GM19467 (cell line): ENCODE measurements at regions not wholly inside any gene's neighbourhood (a gene's known extent, or its start where the extent isn't known, plus 50 kb on each side); places are given as distances from the start of the nearest gene placed in this dataset.

Experiments used
- ATAC-seq: cut with Tn5 transposase; IDR thresholded peaks from one replicate; pipeline ENCODE4 v1.9.1; 2021; ENCODE audit warnings: mild to moderate bottlenecking, moderate library complexity; ENCODE audit not compliant: unreplicated experiment

DNA sequence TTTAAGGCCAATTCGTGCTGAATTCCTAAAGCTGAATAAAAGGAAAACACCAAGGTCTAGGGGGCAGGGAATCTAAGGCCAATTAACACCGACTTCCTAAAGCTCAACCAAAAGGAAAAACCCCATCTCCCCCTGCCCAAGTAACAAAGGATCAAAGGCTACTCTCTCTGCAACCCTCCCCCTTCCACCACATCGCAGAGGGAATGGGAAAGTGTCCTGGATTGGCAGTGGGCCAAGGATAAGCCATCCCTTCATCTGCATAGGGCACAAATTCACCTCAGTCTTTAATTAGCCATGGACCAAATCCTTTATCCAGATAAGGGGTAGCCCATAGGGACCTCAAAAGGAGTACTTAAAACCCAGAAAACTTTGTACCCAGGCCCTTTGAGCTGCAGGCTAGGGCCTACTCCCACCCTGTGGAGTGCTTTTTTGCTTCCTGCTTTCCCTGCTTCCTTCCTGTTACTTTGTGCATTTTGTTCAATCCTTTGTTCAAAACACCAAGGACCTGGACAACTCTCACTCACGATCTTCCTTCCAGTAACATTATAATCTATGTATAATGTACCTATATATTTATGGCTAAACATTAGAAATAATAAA is 2119.8 kb upstream of the CELF4 start:
- no peak for ATAC-seq

DNA sequence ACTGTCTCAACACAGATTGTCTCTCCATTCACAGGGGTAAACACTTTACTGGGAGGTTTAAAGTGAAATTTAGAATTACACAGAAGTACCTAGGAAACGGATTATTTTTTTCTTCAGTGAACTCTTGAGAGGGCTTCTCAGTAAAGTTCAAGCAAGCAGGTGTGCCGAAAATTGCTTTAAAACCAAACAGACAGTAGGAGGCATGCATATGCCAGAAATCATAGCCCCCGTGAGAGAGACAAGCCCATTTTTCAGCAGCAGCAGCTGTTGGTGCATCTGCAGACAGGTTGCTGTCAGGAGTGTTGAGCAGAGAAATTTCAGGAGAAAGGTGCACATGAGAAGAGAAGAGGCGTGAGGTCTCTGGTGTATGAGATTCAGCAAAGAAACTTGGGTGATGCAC is 2115.5 kb upstream of the CELF4 start:
- ATAC-seq, result no peak

DNA sequence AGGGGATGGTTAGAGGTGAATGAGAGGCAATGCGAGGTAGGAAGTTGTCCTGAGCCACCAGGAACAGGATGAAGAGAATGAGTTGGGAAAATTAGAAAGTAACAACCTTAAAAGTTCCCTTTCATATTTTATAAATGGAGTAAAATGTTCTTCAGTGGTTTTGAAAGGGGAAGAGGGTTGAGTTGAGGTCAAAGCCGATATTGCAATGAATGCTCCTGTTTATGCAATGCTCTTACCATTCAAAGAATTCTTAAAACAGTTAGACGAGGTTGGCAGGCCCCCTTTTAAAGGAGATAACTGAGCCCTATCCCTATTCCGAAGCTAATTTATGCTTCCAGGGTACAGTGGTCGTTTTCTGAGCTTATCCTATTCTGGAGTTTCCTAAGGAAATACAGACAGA is 2110.3 kb upstream of the CELF4 start:
- no peak for ATAC-seq

DNA sequence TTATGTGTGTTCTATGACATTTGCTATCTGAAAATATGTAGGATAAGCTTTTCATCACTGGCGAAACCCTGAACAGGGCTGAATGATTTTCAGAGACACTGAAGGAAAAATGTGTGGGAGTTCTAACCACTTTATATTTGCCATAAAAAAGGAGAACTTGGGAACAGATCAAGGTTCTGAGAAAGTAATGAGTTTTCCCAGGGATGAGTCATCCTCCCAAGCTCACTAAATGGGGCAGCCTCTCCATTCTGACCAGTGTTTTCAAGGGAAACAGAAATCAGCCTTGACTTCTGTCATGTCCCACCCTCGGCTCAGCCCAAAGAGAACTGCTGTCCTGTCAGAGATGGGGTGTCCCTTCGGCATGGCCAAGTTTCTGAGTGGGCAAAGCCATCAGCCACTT is 2109.8 kb upstream of the CELF4 start:
- no peak for ATAC-seq

DNA sequence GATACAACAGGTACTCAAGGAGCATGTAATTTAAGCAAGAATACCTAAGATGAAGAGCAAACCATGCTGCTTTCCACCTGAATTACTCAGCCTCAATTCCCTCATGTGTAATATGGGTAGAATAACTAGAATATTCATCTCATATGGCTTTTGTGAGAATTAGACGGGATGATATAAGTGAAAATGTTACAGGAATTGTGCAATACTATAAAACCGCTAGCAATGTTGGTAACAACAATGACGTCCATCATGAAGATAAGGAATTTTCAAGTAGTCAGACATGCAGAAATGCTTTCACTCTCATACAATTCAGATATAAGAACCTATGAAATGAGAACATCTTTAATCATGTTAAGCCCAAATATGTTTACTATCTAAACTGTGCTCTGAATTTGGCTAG is 2106.6 kb upstream of the CELF4 start:
- ATAC-seq, result no peak

DNA sequence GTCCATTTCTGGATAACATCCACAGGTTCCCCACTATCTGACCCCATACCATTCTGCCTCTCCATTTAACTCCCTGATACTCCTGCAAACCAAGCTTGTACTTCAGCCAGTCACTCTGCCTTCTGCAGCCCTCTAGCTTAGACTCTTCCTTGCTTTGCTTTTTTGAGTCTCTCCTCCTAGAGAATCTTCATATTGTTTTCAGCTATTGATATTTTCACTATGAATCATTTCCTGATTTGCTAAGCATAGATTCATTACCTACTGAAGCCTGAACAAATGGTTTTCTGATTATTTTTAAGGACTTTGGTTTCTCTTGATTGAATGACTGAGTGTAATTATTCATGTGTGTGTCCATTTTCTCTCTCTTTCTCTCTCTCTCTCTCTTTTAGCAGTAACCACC is 2102.3 kb upstream of the CELF4 start:
- no peak for ATAC-seq

DNA sequence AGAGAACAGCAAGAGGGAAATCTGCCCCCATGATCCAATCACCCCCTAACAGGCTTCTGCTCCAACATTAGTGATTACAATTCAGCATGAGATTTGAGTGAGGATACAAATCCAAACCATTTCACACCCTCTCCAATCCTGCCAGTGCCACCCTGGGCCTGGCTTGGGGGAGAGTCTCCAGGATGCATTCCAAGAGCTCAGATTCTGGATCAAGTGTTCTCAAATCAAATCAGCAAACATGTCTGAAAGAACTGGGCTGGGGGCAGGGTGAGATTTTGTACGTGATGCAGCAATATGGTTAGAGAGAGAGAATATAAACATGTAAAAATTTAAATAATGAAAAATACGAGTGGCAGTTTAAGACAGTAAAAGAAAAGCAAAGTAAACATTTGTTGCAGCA is 2100.9 kb upstream of the CELF4 start:
- ATAC-seq, result no peak

DNA sequence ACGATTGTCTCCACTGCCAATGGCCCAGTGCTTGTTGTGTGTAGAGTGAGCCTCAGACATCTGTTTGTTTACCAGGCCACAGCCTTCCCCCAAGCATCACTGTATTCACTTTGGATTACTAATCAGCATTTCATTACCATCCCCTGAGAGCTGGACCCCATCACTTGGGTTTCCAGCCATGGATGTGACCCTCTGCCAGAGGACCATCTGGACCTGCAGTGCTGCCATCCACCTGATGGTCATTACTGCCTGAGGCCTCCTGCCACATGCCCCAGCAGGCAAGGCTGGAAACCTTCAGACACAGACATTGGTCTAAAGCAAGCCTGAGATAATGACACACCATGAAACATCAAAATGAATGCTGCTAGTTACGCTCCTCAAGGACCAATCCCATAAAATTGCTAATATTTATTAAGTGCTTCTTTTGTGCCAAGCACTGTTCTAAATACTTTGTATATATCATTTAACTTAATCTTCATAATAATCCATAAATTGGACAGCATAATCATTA is 2096.3 kb upstream of the CELF4 start:
- no peak for ATAC-seq

DNA sequence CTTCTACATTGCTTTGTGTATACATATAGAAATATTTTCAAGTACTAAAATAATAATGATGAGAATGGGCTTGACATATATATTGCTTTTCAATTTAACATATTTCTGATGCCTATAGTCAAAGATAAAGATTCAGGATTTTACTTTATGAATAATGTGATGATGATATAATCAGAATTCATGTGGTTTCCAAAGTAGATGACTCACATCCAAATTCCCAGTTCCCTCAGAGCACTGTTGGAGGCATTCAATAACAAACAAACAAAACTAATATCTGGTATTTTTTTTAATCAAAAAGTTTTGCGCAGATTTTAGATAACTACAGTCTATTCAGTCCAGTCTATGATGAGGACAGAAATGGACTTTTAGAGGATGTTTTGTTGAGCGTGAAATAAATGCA is 2094.5 kb upstream of the CELF4 start:
- ATAC-seq, result no peak

DNA sequence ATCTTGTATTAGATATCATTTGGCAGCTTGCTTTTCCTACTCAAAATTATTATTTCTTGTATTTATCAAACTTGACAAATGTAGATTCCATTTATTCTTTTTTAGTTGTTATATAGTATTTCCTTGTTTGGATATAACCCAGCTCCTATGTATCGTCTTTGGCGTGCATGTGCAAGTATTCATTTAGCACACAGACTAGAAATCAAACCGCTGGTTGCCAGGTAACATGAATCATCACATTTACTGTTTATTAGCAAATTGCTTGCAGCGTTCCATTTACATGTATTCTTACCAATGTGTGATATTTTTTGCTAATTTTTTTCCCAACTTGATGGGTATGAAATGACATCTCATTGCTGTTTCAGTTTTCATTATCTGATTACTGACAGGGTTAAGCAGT is 2089.7 kb upstream of the CELF4 start:
- ATAC-seq, result no peak

DNA sequence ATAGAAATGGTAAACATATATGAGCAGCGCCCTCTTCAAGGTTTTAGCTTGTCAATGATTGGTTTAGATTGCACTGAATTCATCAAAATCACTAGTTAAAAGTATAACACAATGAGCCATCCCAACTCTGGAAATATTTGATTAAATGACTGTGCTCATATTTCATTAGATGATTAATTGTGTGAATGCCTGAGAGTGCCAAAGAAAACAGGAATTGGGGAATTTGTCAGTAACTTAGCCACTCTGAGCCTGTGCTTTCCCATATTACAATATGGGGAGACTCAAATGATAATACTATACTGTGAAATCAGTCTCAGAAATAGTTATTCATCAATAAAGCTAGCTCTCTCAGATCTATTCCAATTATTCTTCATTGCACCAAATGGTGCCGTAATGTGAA is 2087.6 kb upstream of the CELF4 start:
- ATAC-seq, result no peak

DNA sequence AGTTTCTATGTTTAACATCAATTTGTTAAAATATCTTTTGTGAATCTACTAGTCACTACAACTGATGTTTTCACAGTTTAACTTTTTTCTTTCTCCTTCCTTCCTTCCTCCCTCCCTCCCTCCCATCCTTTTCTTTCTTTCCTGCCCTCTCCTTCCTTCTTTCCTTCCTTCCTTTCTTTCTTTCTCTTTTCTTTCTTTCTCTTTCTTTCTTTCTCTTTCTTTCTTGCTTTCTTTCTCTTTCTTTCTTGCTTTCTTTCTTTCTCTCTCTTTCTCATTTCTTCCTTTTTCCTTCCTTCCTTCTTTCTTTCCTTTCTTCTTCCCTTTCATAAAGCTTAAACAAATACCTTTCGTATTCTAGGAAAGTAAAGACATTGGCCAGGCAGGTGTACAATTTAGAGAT is 2083.0 kb upstream of the CELF4 start:
- no peak for ATAC-seq

DNA sequence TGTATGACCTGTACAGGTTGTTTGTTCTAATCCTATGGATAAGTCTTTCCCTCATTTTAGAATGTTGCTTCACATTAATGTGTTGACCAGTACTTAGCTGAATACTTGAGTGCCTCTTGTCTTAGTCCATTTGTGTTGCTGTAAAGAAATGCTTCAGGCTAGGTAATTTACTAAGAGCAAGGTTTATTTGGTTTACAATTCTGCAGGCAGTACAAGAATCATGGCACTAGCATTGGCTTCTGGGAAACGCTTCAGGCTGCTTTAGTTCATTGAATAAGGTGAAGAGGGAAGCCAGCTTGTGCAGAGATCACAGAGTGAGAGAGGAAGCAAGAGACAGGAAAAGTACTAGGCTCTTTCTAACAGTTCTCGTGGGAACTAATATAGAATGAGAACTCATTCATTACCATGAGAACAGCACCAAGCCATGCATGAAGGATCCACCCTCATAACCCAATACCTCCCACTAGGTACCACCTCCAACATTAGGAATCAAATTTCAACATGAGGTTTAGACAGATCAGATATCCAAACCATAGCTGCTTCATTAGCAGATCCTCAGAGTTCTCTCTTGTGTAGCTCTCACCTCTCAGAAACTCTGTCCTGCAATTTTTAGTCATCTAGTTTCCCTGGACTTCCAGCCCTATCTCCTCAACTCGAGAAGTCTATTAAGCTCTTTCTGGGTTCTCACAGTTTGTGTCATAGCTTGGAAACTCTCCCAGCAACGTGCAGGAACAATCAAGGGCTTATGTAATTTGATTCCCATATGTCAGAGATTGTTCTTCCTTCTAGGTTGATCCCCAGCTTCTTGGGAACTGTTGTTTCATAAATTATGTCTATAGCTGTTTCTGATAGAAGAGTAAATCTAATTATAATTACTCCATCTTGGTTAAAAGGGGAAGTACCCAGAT is 2082.3 kb upstream of the CELF4 start:
- ATAC-seq, result no peak

DNA sequence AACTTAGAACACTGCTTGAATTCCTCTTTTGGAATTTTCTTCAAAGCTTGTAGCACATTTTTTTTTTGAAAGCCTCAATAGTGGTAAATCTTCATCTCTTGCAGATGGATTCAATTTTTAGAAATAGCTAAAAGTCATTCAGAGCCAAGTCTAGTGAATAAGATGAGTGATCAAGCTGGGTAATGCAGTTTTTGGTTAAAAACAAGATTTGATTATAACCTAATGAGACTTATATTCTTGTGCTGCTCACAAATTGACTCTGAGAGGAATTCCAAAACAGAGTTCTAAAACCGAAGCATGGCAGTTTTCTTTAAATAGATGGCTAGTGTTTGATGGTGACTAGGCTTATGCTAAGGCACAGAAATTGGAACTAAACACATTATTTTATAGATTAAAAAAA is 2072.6 kb upstream of the CELF4 start:
- no peak for ATAC-seq

DNA sequence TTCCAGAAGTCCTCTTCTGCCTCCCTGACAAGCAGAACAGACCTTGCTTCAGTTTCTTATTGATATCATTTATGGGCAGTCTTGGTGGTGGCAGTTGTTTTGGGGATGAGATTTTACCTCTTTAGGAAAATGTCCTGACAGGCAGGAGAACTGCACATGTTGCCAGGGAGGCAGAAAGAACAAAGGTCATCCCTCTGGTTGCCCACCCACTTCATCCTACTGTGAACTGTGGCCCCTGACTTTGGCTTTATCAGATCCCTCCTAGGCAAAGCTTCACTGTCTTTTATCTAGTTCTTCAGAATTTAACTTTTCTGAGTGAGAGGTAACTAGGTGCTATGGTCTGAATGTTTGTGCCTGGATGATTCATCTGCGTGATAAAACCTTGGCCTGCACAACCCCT is 2071.3 kb upstream of the CELF4 start:
- no peak for ATAC-seq

DNA sequence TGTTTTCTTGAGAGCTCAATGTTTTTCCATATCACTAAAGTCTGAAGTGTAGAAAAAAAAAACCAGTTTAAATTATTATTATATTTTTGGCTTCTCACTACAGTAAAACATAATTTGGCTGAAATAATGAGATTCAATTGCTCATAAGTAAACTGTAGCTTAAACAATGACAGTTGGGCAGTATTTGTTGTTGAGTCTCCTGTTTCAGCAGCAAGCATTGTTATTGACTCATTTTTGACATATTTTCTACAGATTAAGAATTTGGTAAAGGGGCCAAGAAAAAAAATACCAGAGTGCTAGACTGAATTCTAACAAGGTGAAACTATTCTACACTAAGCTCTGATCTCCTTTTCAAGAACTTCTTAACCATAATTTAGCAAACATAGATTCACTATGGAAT is 2070.4 kb upstream of the CELF4 start:
- no peak for ATAC-seq

DNA sequence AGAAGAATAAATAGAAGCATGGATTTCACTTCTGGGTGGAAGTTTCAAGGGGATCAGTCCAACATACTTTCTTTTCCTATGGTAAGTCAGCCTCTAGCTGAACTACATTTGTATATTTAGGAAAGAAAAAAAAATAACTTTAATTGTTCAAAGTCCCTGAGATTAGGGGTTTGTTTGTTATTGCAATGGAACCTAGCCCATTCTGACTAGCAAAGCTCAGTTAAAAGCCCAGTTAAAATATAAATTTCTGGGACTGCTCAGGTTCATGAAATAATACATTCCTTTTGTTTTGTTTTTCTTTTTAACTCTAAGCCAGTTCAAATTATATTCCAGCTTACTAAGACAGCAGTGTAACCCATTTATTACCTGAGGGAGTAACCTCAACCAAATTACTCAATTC is 2069.6 kb upstream of the CELF4 start:
- ATAC-seq, result no peak

DNA sequence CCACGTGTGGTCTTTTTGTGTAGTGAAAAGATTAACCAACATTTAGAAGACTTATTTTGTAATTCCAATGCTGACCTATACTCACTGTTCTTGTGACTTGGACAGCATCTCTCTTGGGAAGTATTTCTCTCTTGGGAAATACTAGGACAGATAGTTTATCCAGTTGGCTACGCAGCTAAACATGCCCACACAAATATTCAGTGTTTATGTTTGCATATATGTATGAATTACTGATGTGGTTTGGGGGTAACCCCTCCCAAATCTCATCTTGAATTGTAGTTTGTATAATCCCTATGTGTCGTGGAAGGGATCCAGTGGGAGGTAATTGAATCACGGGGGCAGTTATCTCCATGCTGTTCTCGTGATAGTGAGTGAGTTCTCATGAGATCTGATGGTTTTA is 2062.3 kb upstream of the CELF4 start:
- ATAC-seq, result no peak

DNA sequence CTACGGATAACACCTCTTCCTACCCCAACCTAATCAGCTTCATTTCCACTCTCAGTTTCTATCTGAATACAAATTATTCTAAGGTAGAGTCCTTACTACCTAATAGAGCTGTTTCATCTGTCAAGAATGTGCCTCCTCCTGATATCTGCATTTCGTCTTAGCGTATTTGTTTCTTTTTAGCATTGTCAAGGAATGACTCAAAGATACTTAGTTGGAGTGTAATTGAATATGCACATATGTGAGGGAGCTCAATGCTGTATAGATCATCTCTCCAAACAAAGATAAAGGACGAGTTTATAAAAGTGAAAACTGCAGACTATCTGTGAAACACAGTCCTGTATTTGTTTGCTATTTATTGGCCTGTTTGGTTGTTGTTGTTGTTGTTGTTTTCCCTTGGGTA is 2059.4 kb upstream of the CELF4 start:
- no peak for ATAC-seq

DNA sequence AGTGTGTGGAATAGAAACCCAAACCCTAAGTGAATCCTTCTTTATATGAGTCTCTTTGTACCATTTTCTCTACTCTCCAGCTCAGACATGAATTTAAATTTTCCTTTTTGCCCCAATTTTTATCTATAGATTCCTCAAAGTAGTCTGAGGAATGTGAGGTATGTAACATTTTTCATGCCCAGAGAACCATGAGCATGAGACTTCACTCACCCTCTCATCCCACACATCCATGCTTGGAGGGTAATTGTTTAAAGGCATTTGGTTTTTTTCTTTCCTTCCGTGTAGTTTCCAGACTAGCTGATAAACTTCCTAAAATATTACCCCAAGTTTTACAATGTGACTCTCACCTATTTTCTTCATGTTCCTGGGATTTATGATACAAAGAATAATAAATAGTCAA is 2056.8 kb upstream of the CELF4 start:
- no peak for ATAC-seq

DNA sequence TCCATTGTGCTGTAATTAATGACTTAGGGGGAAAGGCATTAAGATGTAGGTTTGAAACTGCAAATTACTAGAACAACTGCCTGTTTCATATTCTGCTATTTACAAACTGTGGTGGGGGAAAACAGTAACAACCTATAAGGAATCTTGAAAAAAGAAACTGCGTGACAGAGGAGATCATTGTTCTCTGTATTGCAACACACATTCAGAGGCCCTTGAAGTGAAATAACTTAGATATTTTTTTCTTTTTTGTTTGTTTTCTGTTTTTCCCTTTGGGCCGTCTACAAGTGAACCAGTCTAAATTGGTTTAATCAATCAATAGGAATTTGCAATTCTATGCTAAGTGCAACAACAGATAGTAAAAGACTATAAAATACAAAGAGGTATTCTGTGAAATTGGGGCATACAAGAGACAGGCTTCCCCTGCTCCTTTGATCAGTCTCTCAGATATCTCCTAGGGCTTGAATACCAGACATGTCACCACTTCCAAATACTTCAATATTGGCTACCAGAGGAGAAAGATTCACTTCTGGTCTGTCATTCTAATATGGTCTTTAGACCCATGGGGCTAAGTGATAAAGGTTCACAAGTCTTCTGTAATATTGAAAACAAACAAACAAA is 2055.1 kb upstream of the CELF4 start:
- ATAC-seq, result no peak
